GM12891 (cell line): ENCODE measurements at regions not wholly inside any gene's neighbourhood (a gene's known extent, or its start where the extent isn't known, plus 50 kb on each side); places are given as distances from the start of the nearest gene placed in this dataset.

Source experiments
- PAX5 ChIP-seq: IDR thresholded peaks from 2 replicates; pipeline ENCODE4 v1.6.1; 2011; ENCODE audit warnings: low read length, moderate library complexity, mild to moderate bottlenecking; ENCODE audit not compliant: insufficient read depth, severe bottlenecking
- POLR2A ChIP-seq: IDR thresholded peaks from 2 replicates; pipeline ENCODE4 v1.6.1; 2011; ENCODE audit warnings: low read depth, low read length, control low read depth
- POLR2AphosphoS5 ChIP-seq: IDR thresholded peaks from 2 replicates; pipeline ENCODE4 v1.6.1; 2011; ENCODE audit warnings: low read depth, low read length, control low read depth
- POU2F2 ChIP-seq: IDR thresholded peaks from 2 replicates; pipeline ENCODE4 v1.6.1; 2011; ENCODE audit warnings: low read depth, mild to moderate bottlenecking, control low read depth, low read length, moderate library complexity
- SPI1 ChIP-seq: IDR thresholded peaks from 2 replicates; pipeline ENCODE4 v1.6.1; 2011; ENCODE audit warnings: low read depth, low read length, control low read depth
- TAF1 ChIP-seq: IDR thresholded peaks from 2 replicates; pipeline ENCODE4 v1.6.1; 2011; ENCODE audit warnings: low read depth, low read length, control low read depth

GRCh38 chr9:129232839-129233591 is 55.0 kb upstream of the IER5L start:
- TF ChIP-seq POLR2AphosphoS5, result no peak
- TF ChIP-seq SPI1, result no peak
- no peak for TF ChIP-seq POLR2A
- TF ChIP-seq TAF1, result no peak
- no peak for TF ChIP-seq POU2F2
- no peak for TF ChIP-seq PAX5
